ENCODE measurements at regions not wholly inside any gene's neighbourhood (a gene's known extent, or its start where the extent isn't known, plus 50 kb on each side); places are given as distances from the start of the nearest gene placed in this dataset.

DNA sequence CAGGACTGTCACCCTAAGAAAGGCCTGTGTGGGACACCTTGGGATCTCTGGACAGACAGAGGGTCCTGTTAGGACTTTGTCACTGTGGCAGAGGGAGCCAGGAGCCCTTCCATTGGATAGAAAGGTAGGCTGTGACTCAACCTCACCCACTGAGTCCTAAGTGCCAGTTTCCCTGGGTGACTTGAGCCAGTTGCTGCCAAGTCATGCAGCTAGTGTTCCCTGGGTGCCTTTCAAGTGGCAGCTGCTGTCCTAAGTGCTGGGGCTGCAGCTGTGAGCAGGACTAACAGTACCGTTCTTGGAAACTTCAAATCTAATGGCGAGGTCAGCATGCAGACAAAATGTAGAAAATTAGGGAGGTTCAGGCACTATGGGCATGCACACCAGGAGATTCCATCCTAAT, 393.7 kb downstream of the TMEM135 start:
- DNase-seq (ENCODE audit: low spot score) (no peak), ATAC-seq (ENCODE audit: low FRiP score) (no peak)
- TF ChIP-seq, protein P1, sequence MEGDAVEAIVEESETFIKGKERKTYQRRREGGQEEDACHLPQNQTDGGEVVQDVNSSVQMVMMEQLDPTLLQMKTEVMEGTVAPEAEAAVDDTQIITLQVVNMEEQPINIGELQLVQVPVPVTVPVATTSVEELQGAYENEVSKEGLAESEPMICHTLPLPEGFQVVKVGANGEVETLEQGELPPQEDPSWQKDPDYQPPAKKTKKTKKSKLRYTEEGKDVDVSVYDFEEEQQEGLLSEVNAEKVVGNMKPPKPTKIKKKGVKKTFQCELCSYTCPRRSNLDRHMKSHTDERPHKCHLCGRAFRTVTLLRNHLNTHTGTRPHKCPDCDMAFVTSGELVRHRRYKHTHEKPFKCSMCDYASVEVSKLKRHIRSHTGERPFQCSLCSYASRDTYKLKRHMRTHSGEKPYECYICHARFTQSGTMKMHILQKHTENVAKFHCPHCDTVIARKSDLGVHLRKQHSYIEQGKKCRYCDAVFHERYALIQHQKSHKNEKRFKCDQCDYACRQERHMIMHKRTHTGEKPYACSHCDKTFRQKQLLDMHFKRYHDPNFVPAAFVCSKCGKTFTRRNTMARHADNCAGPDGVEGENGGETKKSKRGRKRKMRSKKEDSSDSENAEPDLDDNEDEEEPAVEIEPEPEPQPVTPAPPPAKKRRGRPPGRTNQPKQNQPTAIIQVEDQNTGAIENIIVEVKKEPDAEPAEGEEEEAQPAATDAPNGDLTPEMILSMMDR (IDR thresholded peaks at IDR 0.05): no peak

DNA sequence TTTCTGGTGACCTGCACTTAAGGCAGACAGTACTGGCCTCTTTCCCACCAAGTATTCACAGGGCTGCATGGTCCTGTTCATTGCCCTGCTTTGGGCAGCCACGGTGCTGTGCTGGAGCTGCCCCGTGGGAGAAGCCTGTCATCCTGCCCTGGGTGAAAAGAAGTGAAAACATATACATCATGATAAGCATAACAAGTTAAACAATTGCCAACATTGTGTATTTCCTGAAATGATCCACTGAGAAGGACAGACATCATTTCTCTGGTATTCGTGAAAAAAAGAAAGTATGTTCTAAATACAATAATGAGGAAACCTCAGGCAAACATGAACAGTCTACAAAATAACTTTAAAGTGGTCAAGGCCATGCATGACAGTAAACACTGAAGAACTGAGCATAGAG, 393.1 kb downstream of the TMEM135 start:
- TF ChIP-seq, protein P1 (IDR thresholded peaks at IDR 0.05): no peak
- ATAC-seq (ENCODE audit: low FRiP score): no peak
- no peak for DNase-seq (ENCODE audit: low spot score)

DNA sequence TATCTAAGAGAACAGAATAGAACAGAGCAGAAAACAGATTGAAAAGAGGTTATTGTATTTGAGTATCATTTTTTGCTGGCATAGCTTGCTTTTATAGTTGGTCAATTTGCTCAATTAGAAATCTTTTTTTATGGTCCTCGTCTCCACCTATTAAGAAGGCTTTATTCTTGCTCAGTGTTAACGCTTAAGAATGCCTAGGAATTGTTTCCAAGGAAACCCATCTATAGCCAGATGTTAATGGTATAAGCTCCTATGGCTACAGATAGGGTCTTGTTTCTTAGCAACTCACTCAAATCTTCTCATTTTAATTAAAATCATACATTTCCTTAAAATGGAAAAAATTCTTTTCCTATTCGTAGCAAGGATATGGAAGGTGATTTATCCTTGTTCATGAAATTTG, 392.3 kb downstream of the TMEM135 start:
- ATAC-seq (ENCODE audit: low FRiP score) (no peak), DNase-seq (ENCODE audit: low spot score) (no peak)
- TF ChIP-seq, protein P1 (IDR thresholded peaks at IDR 0.05): no peak

DNA sequence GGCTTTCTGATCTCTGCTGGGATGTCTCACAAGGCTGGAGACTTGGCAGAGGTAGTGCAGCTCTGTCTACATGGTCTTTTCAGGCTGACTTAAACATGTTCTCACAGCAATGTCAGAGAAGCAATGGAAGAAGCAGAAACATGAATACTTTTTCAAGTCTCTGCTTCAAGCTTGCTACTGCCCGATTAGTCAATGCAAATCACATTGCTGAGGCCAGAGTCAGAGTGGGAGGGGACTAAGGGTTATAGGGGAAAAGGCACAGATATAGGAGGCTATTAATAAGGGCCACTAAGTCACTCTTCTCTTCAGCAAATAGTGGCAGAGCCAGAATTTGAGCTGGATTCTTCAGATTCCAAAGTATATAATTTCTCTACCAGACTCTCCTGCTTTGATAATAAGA, 390.5 kb downstream of the TMEM135 start:
- ATAC-seq (ENCODE audit: low FRiP score) (no peak), DNase-seq (ENCODE audit: low spot score) (no peak)
- TF ChIP-seq, protein P1 (IDR thresholded peaks at IDR 0.05): no peak

DNA sequence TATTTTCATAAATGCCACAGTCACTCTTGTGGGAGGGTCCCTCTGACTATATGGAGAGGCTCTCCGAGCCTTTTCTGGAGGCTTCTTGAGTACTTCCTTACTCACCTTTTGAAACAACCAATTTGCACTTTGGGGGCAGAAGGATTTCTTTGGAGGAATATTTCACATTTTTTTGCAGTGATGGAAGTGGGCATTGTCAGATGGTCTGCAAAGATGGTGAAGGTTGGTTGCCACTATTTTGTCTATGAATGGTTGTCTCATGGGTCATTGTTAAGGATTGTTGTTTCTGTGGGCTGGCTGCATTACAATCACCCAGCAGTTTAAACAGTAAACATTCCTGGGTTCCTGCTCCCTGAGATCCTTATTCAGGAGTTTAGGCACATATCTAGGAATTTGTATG, 388.2 kb downstream of the TMEM135 start:
- no peak for ATAC-seq (ENCODE audit: low FRiP score)
- TF ChIP-seq, protein P1 (IDR thresholded peaks at IDR 0.05): no peak
- no peak for DNase-seq (ENCODE audit: low spot score)

DNA sequence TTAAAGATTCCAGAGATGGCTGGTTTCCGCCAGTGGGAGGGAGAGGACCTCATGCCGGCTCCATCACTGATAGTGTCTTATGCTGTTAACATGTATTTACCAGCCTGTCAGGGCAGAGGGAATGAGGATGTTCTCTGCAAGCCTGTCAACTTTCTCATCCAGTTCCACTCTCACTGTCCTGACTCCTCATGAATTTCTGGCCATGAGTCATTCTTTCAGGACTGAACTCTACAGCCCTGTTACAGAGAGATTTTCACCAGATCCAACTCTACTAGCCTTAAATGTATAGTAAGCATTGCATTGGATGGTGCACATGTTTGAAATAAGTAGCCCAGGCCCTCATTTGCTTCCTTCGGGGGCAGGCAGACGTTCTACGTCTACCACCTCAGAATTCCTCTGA, 387.7 kb downstream of the TMEM135 start:
- ATAC-seq (ENCODE audit: low FRiP score) (no peak), DNase-seq (ENCODE audit: low spot score) (no peak)
- TF ChIP-seq, protein P1 (IDR thresholded peaks at IDR 0.05): no peak

DNA sequence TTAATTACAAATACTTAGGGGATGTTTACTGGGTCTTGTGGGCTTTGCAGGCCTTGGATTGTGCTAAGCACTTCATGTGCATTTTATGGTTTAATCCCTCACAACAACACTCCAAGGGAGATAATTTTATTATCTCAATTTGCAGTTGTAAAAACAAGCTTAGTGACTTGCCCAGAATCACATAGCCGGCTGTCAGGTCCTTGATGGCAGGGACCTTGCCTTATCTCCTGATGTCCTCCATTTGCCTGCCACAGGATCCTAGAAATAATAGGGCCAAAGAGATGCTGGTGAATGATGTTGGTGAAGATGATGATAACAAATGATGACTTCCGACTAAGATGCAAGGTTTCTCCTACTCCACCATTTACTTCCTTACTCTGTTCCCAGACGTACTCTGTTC, 385.4 kb downstream of the TMEM135 start:
- no peak for DNase-seq (ENCODE audit: low spot score)
- TF ChIP-seq, protein P1 (IDR thresholded peaks at IDR 0.05): no peak

More for the DNA sequence above, 385.4 kb downstream of the TMEM135 start:
- no peak for ATAC-seq (ENCODE audit: low FRiP score)
